ENCODE measurements at regions not wholly inside any gene's neighbourhood (a gene's known extent, or its start where the extent isn't known, plus 50 kb on each side); places are given as distances from the start of the nearest gene placed in this dataset.

DNA sequence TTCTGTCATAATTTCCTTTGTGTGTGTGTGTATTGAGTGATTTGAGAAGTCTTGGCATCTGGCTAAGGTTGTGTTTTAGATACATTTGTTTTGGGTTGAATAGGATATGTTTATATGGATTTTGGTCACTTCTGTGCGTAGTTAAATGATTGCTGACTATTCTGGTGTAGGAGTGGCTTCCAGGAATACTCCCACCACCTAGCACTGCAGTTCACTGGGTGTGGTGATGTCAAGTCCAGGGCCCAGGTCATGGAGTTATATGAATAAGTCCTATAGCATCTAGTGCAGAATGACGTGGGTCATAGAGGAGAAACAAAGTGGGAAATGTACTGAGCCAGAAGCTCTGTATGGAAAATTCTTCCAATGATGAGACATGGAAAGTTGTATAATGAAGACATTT is 465.4 kb upstream of the CCL2 start:
- Histone ChIP-seq H3K79me2 (ENCODE audit: insufficient read depth, low read length) (no peaks in the 10 kb centered on the region), H3K4me2 (ENCODE audit: insufficient read depth, low read length) (no peak overlapping the region), H3K4me3 (ENCODE audit: insufficient read depth, low read length) (no peak overlapping the region), H3K36me3 (ENCODE audit: insufficient read depth, low read length) (no peaks in the 10 kb centered on the region), H3K4me1 (ENCODE audit: insufficient read depth, low read length) (no peaks in the 10 kb centered on the region), H3K27me3 (ENCODE audit: insufficient read depth, low read length) (no peaks in the 10 kb centered on the region), H2AFZ (ENCODE audit: low read length) (no peak overlapping the region), H3K9me3 (ENCODE audit: low read depth, low read length) (no peaks in the 10 kb centered on the region), H3K27ac (ENCODE audit: low read depth, low read length) (no peak overlapping the region), H4K20me1 (ENCODE audit: insufficient read depth, low read length) (no peaks in the 10 kb centered on the region)
- no peak for TF ChIP-seq CTCF (IDR thresholded peaks at IDR 0.05; ENCODE audit: extremely low read depth, low read depth, low read length)
- no peak for DNase-seq (ENCODE audit: insufficient read length, low spot score, missing footprints)

DNA sequence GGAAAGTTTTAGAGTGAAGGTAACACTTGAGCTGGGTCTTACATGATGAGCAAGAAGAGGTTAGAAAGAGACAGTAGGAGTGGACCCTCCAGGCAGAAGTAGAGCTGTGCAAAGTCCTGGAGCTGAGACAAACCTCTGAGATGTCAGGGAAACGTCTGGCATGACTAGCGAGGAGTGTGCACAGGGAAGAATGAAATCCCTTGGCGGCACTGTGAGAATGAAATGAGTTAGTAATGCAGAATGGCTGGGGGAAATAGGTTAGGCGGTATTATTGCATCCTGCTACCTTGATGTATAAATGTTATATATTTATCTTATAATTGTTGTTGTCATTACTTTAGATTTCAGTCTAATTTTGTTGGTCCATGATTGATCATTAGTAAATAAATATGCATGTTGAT is 457.9 kb upstream of the CCL2 start:
- DNase-seq (ENCODE audit: insufficient read length, low spot score, missing footprints), result no peak
- Histone ChIP-seq H3K27ac (ENCODE audit: low read depth, low read length) (no peak overlapping the region), H3K4me2 (ENCODE audit: insufficient read depth, low read length) (no peak overlapping the region), H3K9me3 (ENCODE audit: low read depth, low read length) (no peaks in the 10 kb centered on the region), H3K4me3 (ENCODE audit: insufficient read depth, low read length) (no peak overlapping the region), H3K4me1 (ENCODE audit: insufficient read depth, low read length) (no peaks in the 10 kb centered on the region), H2AFZ (ENCODE audit: low read length) (no peak overlapping the region), H3K27me3 (ENCODE audit: insufficient read depth, low read length) (no peaks in the 10 kb centered on the region), H4K20me1 (ENCODE audit: insufficient read depth, low read length) (no peaks in the 10 kb centered on the region), H3K36me3 (ENCODE audit: insufficient read depth, low read length) (no peaks in the 10 kb centered on the region), H3K79me2 (ENCODE audit: insufficient read depth, low read length) (no peaks in the 10 kb centered on the region)
- no peak for TF ChIP-seq CTCF (IDR thresholded peaks at IDR 0.05; ENCODE audit: extremely low read depth, low read depth, low read length)

DNA sequence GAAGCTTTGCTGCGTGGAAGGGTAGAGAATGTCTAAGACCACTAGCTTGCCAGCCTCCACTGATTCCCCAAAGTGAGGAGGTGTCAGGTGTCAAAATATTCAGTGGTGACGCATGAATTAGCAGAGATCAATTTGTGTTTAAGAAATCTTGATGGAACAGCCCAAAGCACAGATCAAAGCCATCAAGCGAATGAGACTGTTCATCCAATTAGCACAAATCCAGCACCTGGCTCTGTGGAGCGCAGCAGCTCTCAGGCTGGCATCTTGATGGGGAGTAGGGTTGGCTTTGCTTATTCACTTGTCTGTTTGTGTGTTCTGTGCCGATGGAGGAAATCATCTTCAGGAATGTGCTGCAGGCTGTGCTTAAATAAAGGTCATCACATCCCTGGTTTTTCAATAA is 456.8 kb upstream of the CCL2 start:
- H2AFZ ChIP-seq (ENCODE audit: low read length), result no peak overlapping the region
- H3K27ac ChIP-seq (ENCODE audit: low read depth, low read length), result no peak overlapping the region
- no peaks in the 10 kb centered on the region for H4K20me1 ChIP-seq (ENCODE audit: insufficient read depth, low read length)
- TF ChIP-seq CTCF (IDR thresholded peaks at IDR 0.05; ENCODE audit: extremely low read depth, low read depth, low read length), result no peak
- H3K9me3 ChIP-seq (ENCODE audit: low read depth, low read length), result no peaks in the 10 kb centered on the region
- H3K36me3 ChIP-seq (ENCODE audit: insufficient read depth, low read length), result no peaks in the 10 kb centered on the region
- H3K79me2 ChIP-seq (ENCODE audit: insufficient read depth, low read length), result no peaks in the 10 kb centered on the region
- no peaks in the 10 kb centered on the region for H3K27me3 ChIP-seq (ENCODE audit: insufficient read depth, low read length)
- H3K4me1 ChIP-seq (ENCODE audit: insufficient read depth, low read length), result no peaks in the 10 kb centered on the region
- no peak overlapping the region for H3K4me2 ChIP-seq (ENCODE audit: insufficient read depth, low read length)
- no peak for DNase-seq (ENCODE audit: insufficient read length, low spot score, missing footprints)
- H3K4me3 ChIP-seq (ENCODE audit: insufficient read depth, low read length), result no peak overlapping the region

- no peak overlapping the region for H3K4me2 ChIP-seq (ENCODE audit: insufficient read depth, low read length)
- H3K4me3 ChIP-seq (ENCODE audit: insufficient read depth, low read length), result no peak overlapping the region
- H3K79me2 ChIP-seq (ENCODE audit: insufficient read depth, low read length), result no peaks in the 10 kb centered on the region
- DNase-seq (ENCODE audit: insufficient read length, low spot score, missing footprints), result no peak
- H4K20me1 ChIP-seq (ENCODE audit: insufficient read depth, low read length), result no peaks in the 10 kb centered on the region
- H3K9me3 ChIP-seq (ENCODE audit: low read depth, low read length), result no peaks in the 10 kb centered on the region
- no peak for TF ChIP-seq CTCF (IDR thresholded peaks at IDR 0.05; ENCODE audit: extremely low read depth, low read depth, low read length)
- H2AFZ ChIP-seq (ENCODE audit: low read length), result no peak overlapping the region
- no peaks in the 10 kb centered on the region for H3K27me3 ChIP-seq (ENCODE audit: insufficient read depth, low read length)
- H3K4me1 ChIP-seq (ENCODE audit: insufficient read depth, low read length), result no peaks in the 10 kb centered on the region
- no peak overlapping the region for H3K27ac ChIP-seq (ENCODE audit: low read depth, low read length)
- no peaks in the 10 kb centered on the region for H3K36me3 ChIP-seq (ENCODE audit: insufficient read depth, low read length)
Measured at GRCh38 chr17:33802349-33803198, 452.5 kb upstream of the CCL2 start.
